HG03159 (cell line): ENCODE measurements at regions not wholly inside any gene's neighbourhood (a gene's known extent, or its start where the extent isn't known, plus 50 kb on each side); places are given as distances from the start of the nearest gene placed in this dataset.
"Not testable (repeated sequence)": the region's sequence is repeated elsewhere in the genome, so short reads cannot be mapped to it uniquely, and the experiment has no call there.

Source experiments
- ATAC-seq: cut with Tn5 transposase; IDR thresholded peaks from one replicate; pipeline ENCODE4 v1.9.1; 2021; ENCODE audit warnings: mild to moderate bottlenecking, moderate library complexity; ENCODE audit not compliant: unreplicated experiment

GRCh38 chr17:70369391-70369790, 200.1 kb downstream of the KCNJ2 start:
- no peak for ATAC-seq

GRCh38 chr17:70370816-70371215, 201.5 kb downstream of the KCNJ2 start:
- ATAC-seq: no peak

- ATAC-seq: no peak
Observed at GRCh38 chr17:70373369-70373768, 204.0 kb downstream of the KCNJ2 start.

GRCh38 chr17:70374496-70374895, 205.2 kb downstream of the KCNJ2 start:
- no peak for ATAC-seq

GRCh38 chr17:70375406-70375805, 206.1 kb downstream of the KCNJ2 start:
- no peak for ATAC-seq

- no peak for ATAC-seq
Observed at GRCh38 chr17:70375813-70376770, 206.8 kb downstream of the KCNJ2 start.

- ATAC-seq: no peak
Observed at GRCh38 chr17:70377654-70378053, 208.3 kb downstream of the KCNJ2 start.

GRCh38 chr17:70378076-70378475, 208.7 kb downstream of the KCNJ2 start:
- ATAC-seq: no peak

GRCh38 chr17:70379945-70380344, 210.6 kb downstream of the KCNJ2 start:
- no peak for ATAC-seq

GRCh38 chr17:70381916-70382315, 212.6 kb downstream of the KCNJ2 start:
- ATAC-seq: not testable (repeated sequence)

GRCh38 chr17:70388326-70388725, 219.0 kb downstream of the KCNJ2 start:
- ATAC-seq: no peak

GRCh38 chr17:70389232-70389757, 220.0 kb downstream of the KCNJ2 start:
- not testable (repeated sequence) for ATAC-seq

- no peak for ATAC-seq
Observed at GRCh38 chr17:70390049-70390448, 220.7 kb downstream of the KCNJ2 start.

- no peak for ATAC-seq
Observed at GRCh38 chr17:70394473-70395232, 225.3 kb downstream of the KCNJ2 start.

- ATAC-seq: no peak
Observed at GRCh38 chr17:70405492-70406220, 236.3 kb downstream of the KCNJ2 start.

GRCh38 chr17:70407506-70407905, 238.2 kb downstream of the KCNJ2 start:
- ATAC-seq: no peak

- no peak for ATAC-seq
Observed at GRCh38 chr17:70408768-70409167, 239.4 kb downstream of the KCNJ2 start.

- no peak for ATAC-seq
Observed at GRCh38 chr17:70414300-70414699, 245.0 kb downstream of the KCNJ2 start.

GRCh38 chr17:70420861-70421445, 251.6 kb downstream of the KCNJ2 start:
- ATAC-seq: no peak

GRCh38 chr17:70422862-70423261, 253.5 kb downstream of the KCNJ2 start:
- no peak for ATAC-seq

GRCh38 chr17:70423562-70423961, 254.2 kb downstream of the KCNJ2 start:
- no peak for ATAC-seq
